VCaP (cell line): ENCODE measurements at regions not wholly inside any gene's neighbourhood (a gene's known extent, or its start where the extent isn't known, plus 50 kb on each side); places are given as distances from the start of the nearest gene placed in this dataset.

Experiments used
- H3K27ac ChIP-seq: fragments of 450-650 bp; 2 replicates; pipeline ENCODE4 v1.5.1; 2017
- TF ChIP-seq, protein P1 (sequence below): fragments of 450-650 bp; conservative IDR thresholded peaks from 2 replicates; pipeline ENCODE4 v1.5.1; 2017; ENCODE audit warnings: mild to moderate bottlenecking, moderate library complexity

DNA sequence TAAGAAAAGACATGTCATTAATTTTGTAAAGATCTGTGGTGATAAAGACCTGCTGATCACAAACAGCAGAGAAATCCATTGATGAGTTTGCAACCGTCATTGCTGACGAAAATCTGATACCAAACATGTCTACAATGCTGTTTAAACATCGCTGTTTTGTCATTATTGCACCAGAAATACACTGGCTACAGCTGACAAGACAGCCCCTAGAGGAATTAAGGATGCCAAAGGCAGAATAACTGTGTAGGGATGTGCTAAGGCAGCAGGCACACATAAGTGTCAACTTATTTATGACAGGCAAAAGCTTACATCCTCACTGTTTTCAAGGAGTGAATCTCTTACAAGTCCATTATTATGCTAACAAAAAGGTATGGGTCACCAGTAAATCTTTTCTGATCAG is 439.3 kb downstream of the TLE1 start:
- TF ChIP-seq, protein P1, sequence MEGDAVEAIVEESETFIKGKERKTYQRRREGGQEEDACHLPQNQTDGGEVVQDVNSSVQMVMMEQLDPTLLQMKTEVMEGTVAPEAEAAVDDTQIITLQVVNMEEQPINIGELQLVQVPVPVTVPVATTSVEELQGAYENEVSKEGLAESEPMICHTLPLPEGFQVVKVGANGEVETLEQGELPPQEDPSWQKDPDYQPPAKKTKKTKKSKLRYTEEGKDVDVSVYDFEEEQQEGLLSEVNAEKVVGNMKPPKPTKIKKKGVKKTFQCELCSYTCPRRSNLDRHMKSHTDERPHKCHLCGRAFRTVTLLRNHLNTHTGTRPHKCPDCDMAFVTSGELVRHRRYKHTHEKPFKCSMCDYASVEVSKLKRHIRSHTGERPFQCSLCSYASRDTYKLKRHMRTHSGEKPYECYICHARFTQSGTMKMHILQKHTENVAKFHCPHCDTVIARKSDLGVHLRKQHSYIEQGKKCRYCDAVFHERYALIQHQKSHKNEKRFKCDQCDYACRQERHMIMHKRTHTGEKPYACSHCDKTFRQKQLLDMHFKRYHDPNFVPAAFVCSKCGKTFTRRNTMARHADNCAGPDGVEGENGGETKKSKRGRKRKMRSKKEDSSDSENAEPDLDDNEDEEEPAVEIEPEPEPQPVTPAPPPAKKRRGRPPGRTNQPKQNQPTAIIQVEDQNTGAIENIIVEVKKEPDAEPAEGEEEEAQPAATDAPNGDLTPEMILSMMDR = no peak
- H3K27ac ChIP-seq = no peak overlapping the region

DNA sequence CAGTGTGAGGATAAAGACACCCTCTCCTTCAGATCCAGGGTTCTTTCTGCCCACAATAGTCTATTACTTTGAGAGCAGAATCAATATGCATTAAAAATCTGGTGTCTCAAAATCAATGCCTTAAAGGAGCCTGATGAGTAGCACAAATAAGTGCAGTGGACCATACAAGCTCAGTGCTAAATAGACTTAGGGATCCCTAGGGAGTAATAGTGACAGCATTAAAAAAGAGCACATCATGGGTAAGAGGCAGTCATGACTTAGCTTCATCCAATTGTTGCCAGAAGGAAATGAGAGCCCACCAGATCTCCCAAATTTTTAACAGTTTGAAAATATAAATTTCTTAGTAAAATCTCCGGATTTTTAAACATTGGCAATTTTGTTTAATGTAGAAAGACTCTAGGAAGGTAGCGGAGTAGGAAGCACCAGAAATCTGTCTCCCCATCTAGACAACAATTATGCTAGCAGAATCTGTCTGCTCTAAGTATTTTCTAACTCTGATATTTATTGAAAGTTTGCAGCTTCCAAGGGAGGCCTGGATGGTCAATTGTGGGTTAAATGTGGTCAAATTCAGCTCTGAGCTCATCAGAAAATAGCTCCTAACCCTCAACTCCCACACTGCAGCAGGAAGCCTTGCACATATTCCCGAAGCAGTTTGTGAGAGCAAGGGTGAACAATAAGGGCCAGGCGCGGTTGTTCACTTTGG is 443.9 kb downstream of the TLE1 start:
- no peak overlapping the region for H3K27ac ChIP-seq
- TF ChIP-seq, protein P1 = no peak

DNA sequence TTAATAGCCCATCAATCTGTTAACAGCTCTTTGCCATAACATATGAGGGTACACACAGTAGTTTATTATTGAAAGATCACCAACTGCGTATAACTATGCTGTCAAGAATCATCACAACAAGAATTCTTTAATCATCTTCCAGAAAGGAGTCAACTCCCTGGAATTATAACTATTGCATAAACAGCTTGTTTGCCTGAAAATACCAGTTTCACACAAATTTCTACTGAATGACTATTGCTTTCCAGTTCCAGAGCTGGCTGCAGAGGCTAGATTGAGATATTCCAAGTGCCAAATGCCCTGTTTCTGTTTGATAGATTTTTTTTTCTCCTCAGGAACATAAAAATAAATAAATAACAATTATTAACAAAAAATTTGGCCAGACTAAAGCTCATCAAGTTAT is 444.7 kb downstream of the TLE1 start:
- no peak overlapping the region for H3K27ac ChIP-seq
- TF ChIP-seq, protein P1 = no peak

DNA sequence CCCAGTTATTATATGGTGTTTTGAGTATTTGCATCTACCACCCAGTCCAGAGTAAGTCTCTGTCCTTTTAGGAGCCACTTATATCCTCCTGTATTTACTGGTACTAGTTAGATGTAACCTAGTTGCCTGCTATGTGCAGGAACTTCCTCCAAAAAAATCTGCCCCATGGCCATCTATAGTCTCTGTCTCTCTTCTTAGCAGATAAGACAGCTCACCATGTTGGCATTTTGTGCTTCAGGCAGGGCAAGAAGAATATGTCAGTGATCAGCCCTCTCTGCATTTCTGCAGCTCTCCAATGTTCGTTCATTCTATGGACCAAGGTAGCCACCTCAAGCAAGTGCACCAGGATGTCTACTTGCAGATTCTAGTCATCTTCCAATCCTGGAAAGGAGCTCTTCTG is 446.5 kb downstream of the TLE1 start:
- H3K27ac ChIP-seq = no peak overlapping the region
- TF ChIP-seq, protein P1 = no peak

DNA sequence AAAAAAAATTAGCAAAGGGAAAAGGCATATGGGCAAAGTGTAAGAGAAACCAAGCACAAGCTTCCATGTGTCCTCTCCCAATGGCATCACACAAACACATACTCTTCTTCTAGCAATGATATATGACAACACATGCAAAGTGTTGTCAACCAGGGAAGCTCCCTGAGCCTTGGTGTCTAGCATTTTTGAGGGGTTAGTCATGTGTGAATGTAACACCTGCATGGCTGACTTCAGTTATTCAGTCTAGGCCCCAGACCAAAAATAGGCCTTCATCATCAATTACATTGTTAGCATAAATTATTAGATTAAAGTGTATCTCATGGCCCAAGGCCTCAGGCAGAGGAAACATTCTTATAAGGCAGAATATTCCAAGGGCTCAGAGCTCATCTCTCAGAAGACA is 450.0 kb downstream of the TLE1 start:
- TF ChIP-seq, protein P1 = no peak
- H3K27ac ChIP-seq = no peak overlapping the region

DNA sequence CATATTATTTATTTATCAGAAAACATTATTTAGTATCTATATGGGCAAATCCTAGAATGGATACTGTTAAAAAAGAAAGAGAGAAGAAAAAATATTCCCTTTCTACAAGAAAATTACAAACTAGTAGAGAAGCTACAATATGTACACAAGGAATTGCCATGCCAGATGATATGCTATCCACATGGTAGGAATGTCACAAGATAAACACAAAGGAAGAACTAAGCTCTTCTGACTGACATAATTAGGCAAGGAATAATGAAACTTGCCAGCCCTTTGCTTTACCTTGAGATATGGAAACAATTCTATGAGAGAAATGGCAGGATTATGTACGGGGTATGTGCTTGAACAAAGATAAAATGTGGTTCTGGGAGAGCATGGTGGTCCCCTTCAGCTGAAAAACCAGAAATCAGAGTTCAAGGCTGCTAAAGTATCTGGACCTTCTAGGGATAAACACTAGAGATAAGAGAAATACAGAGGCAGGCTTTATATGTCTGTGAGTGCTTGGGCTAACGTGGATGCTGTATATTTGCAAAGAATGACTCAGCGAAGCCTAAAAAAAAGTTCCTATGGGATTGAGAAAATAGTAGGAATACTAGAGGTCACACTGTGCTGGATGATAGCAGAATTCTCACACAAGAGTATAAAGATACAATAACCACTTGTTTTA is 451.6 kb downstream of the TLE1 start:
- TF ChIP-seq, protein P1 = no peak
- no peak overlapping the region for H3K27ac ChIP-seq

DNA sequence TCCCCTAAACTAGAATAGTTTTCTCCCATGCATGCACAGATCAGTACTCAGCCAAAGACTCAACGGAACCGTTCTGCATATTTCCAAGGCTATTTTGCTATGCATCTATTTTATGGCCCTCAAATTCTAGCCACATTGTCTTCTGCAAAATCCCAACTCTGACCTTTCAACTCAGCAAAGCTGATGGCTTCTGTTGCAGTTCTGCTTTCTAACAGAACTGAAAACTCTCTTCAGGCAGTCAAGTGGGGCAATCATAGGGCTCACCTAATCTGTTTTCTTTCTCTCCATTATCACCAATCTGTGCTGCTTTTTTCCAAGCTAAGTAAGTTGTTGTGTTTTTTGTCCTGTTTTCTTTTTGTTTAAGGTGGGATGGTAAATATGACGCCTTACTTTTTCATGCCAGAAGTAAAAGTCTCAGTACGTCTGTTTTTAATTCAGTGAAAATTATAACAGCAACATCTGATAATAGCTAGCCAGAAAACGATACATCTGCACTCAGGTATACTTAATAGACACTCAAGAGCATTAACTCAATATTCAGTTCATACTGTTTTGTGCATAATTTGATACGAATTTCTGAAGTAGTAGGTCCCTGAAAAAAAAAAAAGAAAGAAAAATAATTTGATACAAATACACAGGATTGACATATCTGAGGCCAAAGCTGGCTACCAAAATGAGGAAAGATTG is 454.3 kb downstream of the TLE1 start:
- H3K27ac ChIP-seq = no peak overlapping the region
- TF ChIP-seq, protein P1 = no peak
